GM06990 (cell line): ENCODE measurements at regions not wholly inside any gene's neighbourhood (a gene's known extent, or its start where the extent isn't known, plus 50 kb on each side); places are given as distances from the start of the nearest gene placed in this dataset.
"Not testable (repeated sequence)": the region's sequence is repeated elsewhere in the genome, so short reads cannot be mapped to it uniquely, and the experiment has no call there.

ENCODE experiments used
- DNase-seq: peaks from one replicate; pipeline ENCODE4 v3.0.0-alpha.2; 2011; ENCODE audit not compliant: insufficient read length; ENCODE audit errors: extremely low read depth
- H3K27me3 ChIP-seq: replicated peaks from 2 replicates; pipeline ENCODE4 v1.6.0; 2011; ENCODE audit warnings: low read length; ENCODE audit not compliant: control insufficient read depth, insufficient read depth
- H3K36me3 ChIP-seq: 2 replicates; pipeline ENCODE4 v1.5.1; 2011; ENCODE audit warnings: low read length; ENCODE audit not compliant: control insufficient read depth, insufficient read depth
- H3K4me3 ChIP-seq: replicated peaks from 2 replicates; pipeline ENCODE4 v1.5.1; 2011; ENCODE audit warnings: low read depth, mild to moderate bottlenecking, control low read depth, low read length
- CTCF ChIP-seq: IDR thresholded peaks from 2 replicates; pipeline ENCODE4 v1.5.1; 2011; ENCODE audit warnings: low read length, control low read depth, mild to moderate bottlenecking, inconsistent platforms; ENCODE audit not compliant: insufficient read depth, poor library complexity, severe bottlenecking

- no peak overlapping the region for H3K4me3 ChIP-seq
- no peak for TF ChIP-seq CTCF
- H3K36me3 ChIP-seq, result no peaks in the 10 kb centered on the region
- DNase-seq, result no peak
- H3K27me3 ChIP-seq, result no peaks in the 10 kb centered on the region
Observed at GRCh38 chr6:121616406-121616805, 181.0 kb downstream of the GJA1 start.

GRCh38 chr6:121617388-121617787 lies 181.9 kb downstream of the GJA1 start:
- Histone ChIP-seq H3K36me3 (no peaks in the 10 kb centered on the region), H3K27me3 (no peaks in the 10 kb centered on the region), H3K4me3 (no peak overlapping the region)
- no peak for DNase-seq
- TF ChIP-seq CTCF, result no peak

- TF ChIP-seq CTCF, result no peak
- Histone ChIP-seq H3K27me3 (no peaks in the 10 kb centered on the region), H3K36me3 (no peaks in the 10 kb centered on the region), H3K4me3 (no peak overlapping the region)
- no peak for DNase-seq
Observed at GRCh38 chr6:121619013-121619412, 183.6 kb downstream of the GJA1 start.

DNA sequence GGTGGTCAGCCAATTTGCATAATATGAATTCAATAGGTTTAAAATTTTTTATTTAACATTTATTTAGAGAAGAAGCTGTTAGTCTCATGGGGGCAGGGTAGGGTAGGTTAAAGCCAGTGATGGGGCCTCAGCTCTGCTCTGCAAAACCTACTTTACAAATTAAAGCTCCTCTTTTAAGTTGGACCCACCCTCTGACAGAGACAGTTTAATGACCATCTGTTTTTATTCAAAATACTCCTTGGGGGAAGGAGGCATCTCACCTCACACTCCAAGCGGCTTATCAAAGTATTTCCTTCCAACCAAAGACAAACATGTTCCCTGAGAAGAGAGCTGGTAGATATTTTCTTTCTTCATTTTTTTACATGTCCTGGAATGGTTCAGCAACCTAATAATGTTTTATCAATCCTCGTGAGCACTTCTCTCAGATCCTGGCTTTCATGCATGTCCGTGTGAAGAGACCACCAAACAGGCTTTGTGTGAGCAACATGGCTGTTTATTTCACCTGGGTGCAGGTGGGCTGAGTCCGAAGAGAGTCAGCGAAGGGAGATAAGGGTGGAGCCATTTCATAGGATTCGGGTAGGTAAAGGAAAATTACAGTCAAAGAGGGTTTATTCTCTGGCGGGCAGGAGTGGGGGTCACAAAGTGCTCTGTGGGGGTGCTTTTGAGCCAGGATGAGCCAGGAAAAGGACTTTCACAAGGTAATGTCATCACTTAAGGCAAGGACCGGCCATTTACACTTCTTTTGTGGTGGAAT lies 184.7 kb downstream of the GJA1 start:
- DNase-seq, result no peak
- Histone ChIP-seq H3K4me3 (no peak overlapping the region), H3K36me3 (no peaks in the 10 kb centered on the region), H3K27me3 (no peaks in the 10 kb centered on the region)
- no peak for TF ChIP-seq CTCF

DNA sequence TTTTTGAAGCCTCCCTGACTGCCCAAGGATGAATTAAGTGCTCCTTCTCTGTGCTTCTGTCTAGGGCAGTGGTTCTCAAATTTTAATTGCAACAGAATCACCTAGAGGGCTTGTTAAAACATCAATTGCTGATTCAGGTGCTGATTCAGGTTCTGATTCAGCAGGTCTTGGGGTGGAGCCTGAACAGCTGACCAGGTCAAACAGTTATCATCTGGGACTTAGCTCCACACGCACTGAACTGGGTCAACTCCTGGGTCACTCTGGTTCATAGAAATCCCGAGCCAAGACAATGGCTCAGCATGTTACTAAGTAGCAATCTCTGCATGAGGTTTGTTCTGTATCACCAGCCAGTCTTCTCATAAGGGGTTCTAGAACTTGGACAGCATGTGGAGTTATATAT lies 192.3 kb downstream of the GJA1 start:
- Histone ChIP-seq H3K27me3 (no peaks in the 10 kb centered on the region), H3K4me3 (no peak overlapping the region), H3K36me3 (no peaks in the 10 kb centered on the region)
- no peak for DNase-seq
- no peak for TF ChIP-seq CTCF

GRCh38 chr6:121630716-121631115 lies 195.3 kb downstream of the GJA1 start:
- Histone ChIP-seq H3K36me3 (no peaks in the 10 kb centered on the region), H3K4me3 (no peak overlapping the region), H3K27me3 (no peaks in the 10 kb centered on the region)
- TF ChIP-seq CTCF, result no peak
- no peak for DNase-seq

GRCh38 chr6:121631752-121632151 lies 196.3 kb downstream of the GJA1 start:
- H3K27me3 ChIP-seq, DNase-seq, H3K36me3 ChIP-seq, H3K4me3 ChIP-seq: not testable (repeated sequence)
